ENCODE measurements at regions not wholly inside any gene's neighbourhood (a gene's known extent, or its start where the extent isn't known, plus 50 kb on each side); places are given as distances from the start of the nearest gene placed in this dataset.
A peak's percentile ranks its signal among the peaks of the same experiment; 100 is the strongest.

- DNase-seq (ENCODE audit: low spot score), result no peak
- Histone ChIP-seq H3K27ac (ENCODE audit: low read depth in 1 of 2, low read length in 2 of 2) (peak overlapping the region in 1 of 2 donors; percentile 13), H3K4me1 (ENCODE audit: control insufficient read depth in 4 of 4, insufficient read depth in 4 of 4, low read length in 3 of 4) (no peaks in the 10 kb centered on the region), H3K9me3 (ENCODE audit: control insufficient read depth in 4 of 4, low read length in 3 of 4) (no peaks in the 10 kb centered on the region), H3K36me3 (ENCODE audit: control insufficient read depth in 4 of 4, insufficient read depth in 3 of 4, low read depth in 1 of 4, low read length in 3 of 4) (no peaks in the 10 kb centered on the region), H3K9ac (ENCODE audit: low read depth in 1 of 2, low read length in 2 of 2) (no peak overlapping the region), H3K4me3 (ENCODE audit: low read depth in 1 of 3, low read length in 3 of 3) (no peak overlapping the region), H3K27me3 (ENCODE audit: control insufficient read depth in 4 of 4, insufficient read depth in 4 of 4, low read length in 3 of 4) (no peaks in the 10 kb centered on the region)
- 36% methylated on average over 5 of the region's 5 CpGs for WGBS
- TF ChIP-seq RAD21 (IDR thresholded peaks at IDR 0.05), result no peak
- no peak for TF ChIP-seq YY1 (IDR thresholded peaks at IDR 0.05)
- no peak for TF ChIP-seq HNF4A (conservative IDR thresholded peaks at IDR 0.05)
- TF ChIP-seq CTCF (IDR thresholded peaks at IDR 0.05; ENCODE audit: low read depth, low read length, missing input control), result no peak
- TF ChIP-seq ATF3 (IDR thresholded peaks at IDR 0.05), result no peak
Observed at GRCh38 chr11:106466521-106467080, 389.1 kb downstream of the AASDHPPT start.

GRCh38 chr11:106467501-106467900 is 390.0 kb downstream of the AASDHPPT start:
- H3K27me3 ChIP-seq (ENCODE audit: control insufficient read depth in 4 of 4, insufficient read depth in 4 of 4, low read length in 3 of 4), result no peaks in the 10 kb centered on the region
- no peak overlapping the region for H3K9ac ChIP-seq (ENCODE audit: low read depth in 1 of 2, low read length in 2 of 2)
- H3K9me3 ChIP-seq (ENCODE audit: control insufficient read depth in 4 of 4, low read length in 3 of 4), result no peaks in the 10 kb centered on the region
- no peak overlapping the region for H3K4me3 ChIP-seq (ENCODE audit: low read depth in 1 of 3, low read length in 3 of 3)
- no peak overlapping the region for H3K27ac ChIP-seq (ENCODE audit: low read depth in 1 of 2, low read length in 2 of 2)
- no peaks in the 10 kb centered on the region for H3K4me1 ChIP-seq (ENCODE audit: control insufficient read depth in 4 of 4, insufficient read depth in 4 of 4, low read length in 3 of 4)
- no peaks in the 10 kb centered on the region for H3K36me3 ChIP-seq (ENCODE audit: control insufficient read depth in 4 of 4, insufficient read depth in 3 of 4, low read depth in 1 of 4, low read length in 3 of 4)
- no peak for TF ChIP-seq NR2F2 (IDR thresholded peaks at IDR 0.05)
- TF ChIP-seq MAX (IDR thresholded peaks at IDR 0.05), result no peak
- DNase-seq (ENCODE audit: low spot score), result no peak

GRCh38 chr11:106468086-106468485 is 390.6 kb downstream of the AASDHPPT start:
- H3K4me1 ChIP-seq (ENCODE audit: control insufficient read depth in 4 of 4, insufficient read depth in 4 of 4, low read length in 3 of 4), result no peaks in the 10 kb centered on the region
- TF ChIP-seq ATF3 (IDR thresholded peaks at IDR 0.05), result no peak
- TF ChIP-seq CTCF (IDR thresholded peaks at IDR 0.05; ENCODE audit: low read depth, low read length, missing input control), result no peak
- no peak for TF ChIP-seq HNF4G (IDR thresholded peaks at IDR 0.05)
- TF ChIP-seq NR2F2 (IDR thresholded peaks at IDR 0.05), result no peak
- TF ChIP-seq RXRA (IDR thresholded peaks at IDR 0.05), result no peak
- TF ChIP-seq FOXA2 (IDR thresholded peaks at IDR 0.05), result no peak
- no peak for TF ChIP-seq RAD21 (IDR thresholded peaks at IDR 0.05)
- TF ChIP-seq YY1 (IDR thresholded peaks at IDR 0.05), result no peak
- TF ChIP-seq REST (IDR thresholded peaks at IDR 0.05), result no peak
- TF ChIP-seq ZBTB33 (IDR thresholded peaks at IDR 0.05), result no peak
- TF ChIP-seq EGR1 (IDR thresholded peaks at IDR 0.05; ENCODE audit: low read depth in 2 of 2), result no peak
- TF ChIP-seq GABPA (IDR thresholded peaks at IDR 0.05 in 1 of 2, conservative IDR thresholded peaks at IDR 0.05 in 1 of 2), result no peak
- no peak for TF ChIP-seq SP1 (IDR thresholded peaks at IDR 0.05)
- no peak for TF ChIP-seq MAX (IDR thresholded peaks at IDR 0.05)
- TF ChIP-seq HNF4A (conservative IDR thresholded peaks at IDR 0.05), result no peak
- TF ChIP-seq TAF1 (conservative IDR thresholded peaks at IDR 0.05), result no peak
- WGBS, result 56% methylated on average over 3 of the region's 3 CpGs
- DNase-seq (ENCODE audit: low spot score), result no peak
- no peak overlapping the region for H3K4me3 ChIP-seq (ENCODE audit: low read depth in 1 of 3, low read length in 3 of 3)
- no peak overlapping the region for H3K27ac ChIP-seq (ENCODE audit: low read depth in 1 of 2, low read length in 2 of 2)
- H3K9me3 ChIP-seq (ENCODE audit: control insufficient read depth in 4 of 4, low read length in 3 of 4), result no peaks in the 10 kb centered on the region
- H3K27me3 ChIP-seq (ENCODE audit: control insufficient read depth in 4 of 4, insufficient read depth in 4 of 4, low read length in 3 of 4), result no peaks in the 10 kb centered on the region
- H3K9ac ChIP-seq (ENCODE audit: low read depth in 1 of 2, low read length in 2 of 2), result no peak overlapping the region
- H3K36me3 ChIP-seq (ENCODE audit: control insufficient read depth in 4 of 4, insufficient read depth in 3 of 4, low read depth in 1 of 4, low read length in 3 of 4), result no peaks in the 10 kb centered on the region
